Cardiac muscle cell (in vitro differentiated cells and primary cell): ENCODE measurements at regions not wholly inside any gene's neighbourhood (a gene's known extent, or its start where the extent isn't known, plus 50 kb on each side); places are given as distances from the start of the nearest gene placed in this dataset.

Source experiments
- DNase-seq, 2 donors: peaks; one replicate each; pipeline versions ENCODE4 v3.0.0 to v3.0.0-alpha.2; 2010 to 2017; ENCODE audit warnings: low read depth in 1 of 2, low spot score in 1 of 2
- H3K27ac ChIP-seq: fragments of 200-600 bp; sonication (generic); 2 replicates; pipeline ENCODE4 v1.5.1; 2016
- H3K27me3 ChIP-seq: fragments of 200-600 bp; sonication (generic); 2 replicates; pipeline ENCODE4 v1.6.0; 2016; ENCODE audit warnings: control low read depth
- H3K36me3 ChIP-seq: fragments of 200-600 bp; sonication (generic); 2 replicates; pipeline ENCODE4 v1.5.1; 2016; ENCODE audit warnings: control low read depth
- H3K4me1 ChIP-seq: fragments of 200-600 bp; sonication (generic); 2 replicates; pipeline ENCODE4 v1.8.1; 2017; ENCODE audit warnings: low read depth, mild to moderate bottlenecking, mixed run types
- H3K4me3 ChIP-seq: fragments of 200-600 bp; sonication (generic); 2 replicates; pipeline ENCODE4 v1.5.1; 2016; ENCODE audit warnings: mild to moderate bottlenecking
- H3K9me3 ChIP-seq: fragments of 200-600 bp; sonication (generic); 2 replicates; pipeline ENCODE4 v1.5.1; 2017; ENCODE audit warnings: low read depth, mild to moderate bottlenecking, control low read depth
- TF ChIP-seq, protein P1 (sequence below): IDR thresholded peaks from 2 replicates; pipeline ENCODE4 v1.5.1; 2012; ENCODE audit warnings: low read depth, mild to moderate bottlenecking, low read length

DNA sequence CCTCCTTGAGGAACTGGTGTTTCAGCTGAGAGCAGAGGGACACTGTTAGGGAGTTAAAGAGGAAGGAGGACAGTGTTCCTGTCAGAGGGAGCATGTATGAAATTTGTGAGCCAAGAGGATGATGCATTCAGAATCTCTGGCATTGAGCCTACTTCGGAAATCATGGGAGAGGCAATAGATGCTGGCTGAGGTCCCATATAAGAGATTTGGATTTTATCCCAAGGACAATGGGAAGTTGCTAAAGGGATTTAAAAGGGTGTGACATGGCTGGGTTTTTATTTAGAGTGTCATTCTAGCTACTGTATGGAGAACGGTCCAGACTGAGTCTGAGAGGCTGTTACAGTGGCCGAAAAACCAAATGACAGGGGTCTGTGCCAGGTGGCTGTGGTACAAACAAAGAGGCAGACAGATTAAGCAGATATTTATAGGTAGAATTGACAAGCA is 403.2 kb upstream of the B3GALT2 start:
- DNase-seq: peak in 1 of 2 donors; percentile 82
- Histone ChIP-seq H3K4me3 (no peak overlapping the region), H3K4me1 (peaks cover 7% of the 10 kb centered on the region), H3K27me3 (no peaks in the 10 kb centered on the region), H3K9me3 (no peaks in the 10 kb centered on the region), H3K36me3 (no peaks in the 10 kb centered on the region), H3K27ac (no peak overlapping the region)
- TF ChIP-seq, protein P1, sequence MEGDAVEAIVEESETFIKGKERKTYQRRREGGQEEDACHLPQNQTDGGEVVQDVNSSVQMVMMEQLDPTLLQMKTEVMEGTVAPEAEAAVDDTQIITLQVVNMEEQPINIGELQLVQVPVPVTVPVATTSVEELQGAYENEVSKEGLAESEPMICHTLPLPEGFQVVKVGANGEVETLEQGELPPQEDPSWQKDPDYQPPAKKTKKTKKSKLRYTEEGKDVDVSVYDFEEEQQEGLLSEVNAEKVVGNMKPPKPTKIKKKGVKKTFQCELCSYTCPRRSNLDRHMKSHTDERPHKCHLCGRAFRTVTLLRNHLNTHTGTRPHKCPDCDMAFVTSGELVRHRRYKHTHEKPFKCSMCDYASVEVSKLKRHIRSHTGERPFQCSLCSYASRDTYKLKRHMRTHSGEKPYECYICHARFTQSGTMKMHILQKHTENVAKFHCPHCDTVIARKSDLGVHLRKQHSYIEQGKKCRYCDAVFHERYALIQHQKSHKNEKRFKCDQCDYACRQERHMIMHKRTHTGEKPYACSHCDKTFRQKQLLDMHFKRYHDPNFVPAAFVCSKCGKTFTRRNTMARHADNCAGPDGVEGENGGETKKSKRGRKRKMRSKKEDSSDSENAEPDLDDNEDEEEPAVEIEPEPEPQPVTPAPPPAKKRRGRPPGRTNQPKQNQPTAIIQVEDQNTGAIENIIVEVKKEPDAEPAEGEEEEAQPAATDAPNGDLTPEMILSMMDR: no peak

DNA sequence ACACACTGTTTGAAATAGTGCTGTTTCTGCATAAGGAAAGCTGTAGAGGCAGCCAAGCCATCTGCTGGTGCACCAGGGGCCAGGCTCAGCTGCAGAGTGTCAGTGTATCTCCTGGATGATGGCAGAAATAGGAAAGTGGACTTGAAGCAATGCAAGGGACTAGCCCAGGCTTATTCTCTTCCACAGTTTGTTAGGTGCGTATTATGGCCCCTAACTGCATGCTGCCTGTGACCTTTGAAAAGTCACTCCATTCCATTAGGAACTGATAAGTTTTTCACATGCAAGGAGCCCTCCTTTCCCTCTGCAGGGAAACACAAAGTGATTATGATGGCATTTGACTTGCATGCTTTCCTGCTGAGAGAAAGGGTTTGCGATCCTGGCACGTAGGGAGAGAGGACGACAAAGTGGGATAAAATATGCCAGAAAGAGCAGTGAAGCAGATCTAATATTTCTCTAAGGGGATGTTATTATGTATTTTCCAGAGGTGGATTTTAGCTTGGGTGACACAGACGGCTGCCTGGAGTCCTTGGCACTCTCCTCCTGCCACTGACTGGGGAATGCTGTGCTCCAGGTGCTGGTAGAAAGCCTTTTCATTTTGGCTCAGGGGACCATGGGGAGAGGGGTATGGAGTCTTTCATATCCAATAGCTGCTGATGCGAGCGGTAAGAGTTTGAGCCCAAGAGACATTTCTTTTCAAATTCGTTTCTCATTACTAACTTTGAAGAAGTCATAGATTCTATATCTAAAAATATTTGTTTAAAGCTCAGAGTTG is 402.1 kb upstream of the B3GALT2 start:
- H3K4me1 ChIP-seq: peaks cover 7% of the 10 kb centered on the region
- peak; percentile 10 to 58 for DNase-seq
- no peaks in the 10 kb centered on the region for H3K9me3 ChIP-seq
- H3K27ac ChIP-seq: peak overlapping the region; percentile 65
- H3K4me3 ChIP-seq: no peak overlapping the region
- TF ChIP-seq, protein P1: no peak
- no peaks in the 10 kb centered on the region for H3K27me3 ChIP-seq
- no peaks in the 10 kb centered on the region for H3K36me3 ChIP-seq

DNA sequence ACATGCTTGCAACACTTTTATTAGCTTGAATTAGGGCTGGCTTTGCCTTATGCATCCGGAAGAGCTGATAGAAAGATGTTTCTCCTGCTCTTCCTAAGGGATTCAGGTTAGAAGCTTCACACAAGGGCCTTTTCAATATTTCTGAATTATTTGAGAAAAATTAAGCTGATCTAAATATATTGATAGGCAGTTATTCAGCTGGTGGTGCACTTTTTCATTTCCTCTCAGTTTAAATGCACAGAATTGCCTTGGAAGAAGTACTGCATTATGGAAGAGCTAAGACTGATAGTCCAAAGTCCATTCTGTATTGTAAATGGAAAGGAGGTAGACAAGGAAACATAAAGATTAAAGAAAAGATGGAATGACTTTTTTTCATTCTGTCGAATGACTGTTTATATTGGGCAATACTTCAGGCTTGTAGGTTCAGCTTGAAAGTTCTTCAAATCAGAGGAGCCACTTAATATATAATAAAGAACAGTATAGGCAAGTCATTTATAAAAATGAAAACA is 398.4 kb upstream of the B3GALT2 start:
- Histone ChIP-seq H3K4me3 (no peak overlapping the region), H3K27ac (no peak overlapping the region), H3K36me3 (no peaks in the 10 kb centered on the region), H3K4me1 (peaks cover 7% of the 10 kb centered on the region), H3K9me3 (no peaks in the 10 kb centered on the region), H3K27me3 (no peaks in the 10 kb centered on the region)
- DNase-seq: no peak
- TF ChIP-seq, protein P1: no peak

DNA sequence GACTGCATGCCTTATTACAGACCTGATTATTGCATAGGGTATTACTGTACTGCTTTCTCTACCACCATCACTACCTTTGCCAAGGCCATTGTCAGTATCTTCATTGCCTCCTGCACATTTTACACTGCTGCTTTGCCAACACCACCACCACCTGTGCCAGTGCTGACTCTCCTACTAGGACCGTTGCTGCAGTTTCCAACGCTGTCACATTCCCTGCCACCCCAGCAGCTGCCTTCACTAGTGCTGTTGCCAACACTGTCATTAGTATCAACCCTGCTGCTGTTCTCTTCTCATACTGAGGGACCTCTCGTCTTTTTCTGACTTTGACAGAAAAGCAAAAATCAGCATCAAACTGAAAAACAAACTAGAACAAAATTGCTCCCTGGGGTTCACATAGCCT is 394.9 kb upstream of the B3GALT2 start:
- Histone ChIP-seq H3K36me3 (no peaks in the 10 kb centered on the region), H3K27me3 (no peaks in the 10 kb centered on the region), H3K4me3 (no peak overlapping the region), H3K9me3 (no peaks in the 10 kb centered on the region), H3K27ac (no peak overlapping the region), H3K4me1 (no peaks in the 10 kb centered on the region)
- TF ChIP-seq, protein P1: no peak
- DNase-seq: no peak

DNA sequence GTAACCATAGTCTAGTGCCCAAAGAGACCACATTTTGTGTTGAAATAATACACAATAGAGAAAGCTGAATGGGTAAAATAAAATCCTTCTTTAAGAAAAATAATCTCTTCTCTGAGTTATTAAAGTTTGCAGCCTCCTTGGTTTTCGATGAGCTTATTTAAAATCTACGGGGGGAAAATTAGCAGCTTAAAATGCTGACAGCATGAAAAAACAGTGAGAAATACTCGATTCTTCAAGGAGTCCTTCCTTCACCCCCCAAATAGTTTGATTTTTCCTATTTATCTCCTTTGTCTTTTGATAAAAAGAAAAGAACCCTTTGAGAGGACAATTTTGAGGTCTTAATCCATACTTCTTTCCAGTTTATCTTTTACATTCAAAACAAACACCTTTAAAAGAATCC is 394.0 kb upstream of the B3GALT2 start:
- H3K9me3 ChIP-seq: no peaks in the 10 kb centered on the region
- no peak overlapping the region for H3K27ac ChIP-seq
- no peak for DNase-seq
- H3K4me1 ChIP-seq: no peaks in the 10 kb centered on the region
- TF ChIP-seq, protein P1: no peak
- no peak overlapping the region for H3K4me3 ChIP-seq
- H3K27me3 ChIP-seq: no peaks in the 10 kb centered on the region
- no peaks in the 10 kb centered on the region for H3K36me3 ChIP-seq
